ENCODE measurements at regions not wholly inside any gene's neighbourhood (a gene's known extent, or its start where the extent isn't known, plus 50 kb on each side); places are given as distances from the start of the nearest gene placed in this dataset.
A peak's percentile ranks its signal among the peaks of the same experiment; 100 is the strongest.

- Mint-ChIP-seq H3K27ac (no peak overlapping the region), H3K9me3 (peaks cover 6% of the 10 kb centered on the region; the same call in 1 of the 2 replicates), H3K36me3 (no peaks in the 10 kb centered on the region), H3K4me1 (peaks cover 12% of the 10 kb centered on the region), H3K27me3 (ENCODE audit: low read depth) (no peaks in the 10 kb centered on the region), H3K4me3 (no peak overlapping the region)
- CTCF ChIA-PET, result no interaction called here
- TF ChIP-seq GTF2I (CRISPR knock-in tag; conservative IDR thresholded peaks at IDR 0.05) (no peak), TEAD4 (CRISPR knock-in tag; IDR thresholded peaks at IDR 0.05) (no peak), MAX (CRISPR knock-in tag; IDR thresholded peaks at IDR 0.05) (no peak), KAT7 (CRISPR knock-in tag; IDR thresholded peaks at IDR 0.05; ENCODE audit: borderline replicate concordance) (no peak), SMAD4 (CRISPR knock-in tag; IDR thresholded peaks at IDR 0.05) (no peak), OVOL2 (CRISPR knock-in tag; IDR thresholded peaks at IDR 0.05; ENCODE audit: borderline replicate concordance) (no peak), ZNF671 (CRISPR knock-in tag; IDR thresholded peaks at IDR 0.05) (no peak), NFYB (CRISPR knock-in tag; conservative IDR thresholded peaks at IDR 0.05; ENCODE audit: low read depth) (no peak)
- TF ChIP-seq, protein P1, sequence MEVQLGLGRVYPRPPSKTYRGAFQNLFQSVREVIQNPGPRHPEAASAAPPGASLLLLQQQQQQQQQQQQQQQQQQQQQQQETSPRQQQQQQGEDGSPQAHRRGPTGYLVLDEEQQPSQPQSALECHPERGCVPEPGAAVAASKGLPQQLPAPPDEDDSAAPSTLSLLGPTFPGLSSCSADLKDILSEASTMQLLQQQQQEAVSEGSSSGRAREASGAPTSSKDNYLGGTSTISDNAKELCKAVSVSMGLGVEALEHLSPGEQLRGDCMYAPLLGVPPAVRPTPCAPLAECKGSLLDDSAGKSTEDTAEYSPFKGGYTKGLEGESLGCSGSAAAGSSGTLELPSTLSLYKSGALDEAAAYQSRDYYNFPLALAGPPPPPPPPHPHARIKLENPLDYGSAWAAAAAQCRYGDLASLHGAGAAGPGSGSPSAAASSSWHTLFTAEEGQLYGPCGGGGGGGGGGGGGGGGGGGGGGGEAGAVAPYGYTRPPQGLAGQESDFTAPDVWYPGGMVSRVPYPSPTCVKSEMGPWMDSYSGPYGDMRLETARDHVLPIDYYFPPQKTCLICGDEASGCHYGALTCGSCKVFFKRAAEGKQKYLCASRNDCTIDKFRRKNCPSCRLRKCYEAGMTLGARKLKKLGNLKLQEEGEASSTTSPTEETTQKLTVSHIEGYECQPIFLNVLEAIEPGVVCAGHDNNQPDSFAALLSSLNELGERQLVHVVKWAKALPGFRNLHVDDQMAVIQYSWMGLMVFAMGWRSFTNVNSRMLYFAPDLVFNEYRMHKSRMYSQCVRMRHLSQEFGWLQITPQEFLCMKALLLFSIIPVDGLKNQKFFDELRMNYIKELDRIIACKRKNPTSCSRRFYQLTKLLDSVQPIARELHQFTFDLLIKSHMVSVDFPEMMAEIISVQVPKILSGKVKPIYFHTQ (CRISPR knock-in tag; IDR thresholded peaks at IDR 0.05), result no peak
- POLR2A ChIA-PET, result interaction anchor here (0.7 kb wide), 1 partner anchor 414 kb away, joined by 3 read pairs; no protein-coding TSS in a partner anchor
- DNase-seq (ENCODE audit: low spot score) (no peak), ATAC-seq (no peak)
Measured at GRCh38 chr11:90895850-90896249, 673.0 kb upstream of the CHORDC1 start.

DNA sequence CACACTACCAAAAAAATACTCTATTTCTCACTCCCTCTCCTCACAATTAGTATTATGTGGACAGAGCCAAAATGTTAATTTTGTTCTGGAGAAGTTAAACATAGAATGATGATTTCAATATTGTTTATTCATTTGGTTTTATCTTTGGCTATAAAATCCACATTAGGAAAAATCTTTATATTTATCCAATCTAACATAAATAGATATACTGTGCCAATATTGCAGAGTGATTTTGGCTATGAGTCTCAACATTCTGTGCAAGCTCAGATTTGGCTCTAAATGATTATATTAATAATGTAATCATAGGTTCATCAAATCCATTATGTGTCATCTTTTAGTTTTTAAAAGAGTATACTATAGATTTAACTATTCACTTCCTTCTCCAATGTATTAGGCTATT, 667.5 kb upstream of the CHORDC1 start:
- Mint-ChIP-seq H3K36me3 (no peaks in the 10 kb centered on the region), H3K9me3 (no peaks in the 10 kb centered on the region), H3K27me3 (ENCODE audit: low read depth) (no peaks in the 10 kb centered on the region), H3K27ac (no peak overlapping the region), H3K4me1 (0 out of 2 replicates have a peak, but pooled peaks cover 5% of the 10 kb centered on the region), H3K4me3 (no peak overlapping the region)
- DNase-seq (ENCODE audit: low spot score) (no peak), ATAC-seq (no peak)
- ChIA-PET POLR2A (no interaction called here), CTCF (no interaction called here)
- TF ChIP-seq ZNF317 (CRISPR knock-in tag; IDR thresholded peaks at IDR 0.05; ENCODE audit: borderline replicate concordance, low read depth), result no peak

DNA sequence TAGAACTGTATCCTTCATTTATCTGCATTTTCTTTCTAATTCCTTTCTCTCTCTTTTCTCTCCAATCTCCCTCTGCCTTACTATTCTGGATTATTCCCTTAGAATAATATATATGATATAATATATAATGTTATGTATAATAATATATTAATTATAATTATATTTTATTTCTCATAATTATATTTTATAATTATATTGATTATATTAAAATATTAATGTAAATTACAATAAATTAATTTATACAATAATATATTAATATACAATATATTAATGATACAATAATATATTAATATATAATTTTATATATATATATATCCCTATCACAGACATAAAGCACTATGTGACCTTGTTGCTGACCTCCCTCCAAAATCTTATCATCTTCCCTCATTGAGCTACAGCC, 661.3 kb upstream of the CHORDC1 start:
- Mint-ChIP-seq H3K4me3 (no peak overlapping the region), H3K36me3 (no peaks in the 10 kb centered on the region), H3K27ac (no peak overlapping the region), H3K9me3 (no peaks in the 10 kb centered on the region), H3K4me1 (no peaks in the 10 kb centered on the region), H3K27me3 (ENCODE audit: low read depth) (no peaks in the 10 kb centered on the region)
- ATAC-seq, result no peak
- TF ChIP-seq HMGA2 (CRISPR knock-in tag; IDR thresholded peaks at IDR 0.05) (peak; percentile 92; the same call in 1 of the 2 replicates), NFATC4 (CRISPR knock-in tag; IDR thresholded peaks at IDR 0.05) (no peak)
- ChIA-PET CTCF (no interaction called here), POLR2A (no interaction called here)
- no peak for DNase-seq (ENCODE audit: low spot score)

GRCh38 chr11:90874986-90875385, 652.1 kb upstream of the CHORDC1 start:
- DNase-seq (ENCODE audit: low spot score) (no peak), ATAC-seq (no peak)
- ChIA-PET POLR2A (no interaction called here), CTCF (no interaction called here)
- no peaks in the 10 kb centered on the region for H3K4me1 Mint-ChIP-seq
- no peaks in the 10 kb centered on the region for H3K27me3 Mint-ChIP-seq (ENCODE audit: low read depth)
- no peak overlapping the region for H3K27ac Mint-ChIP-seq
- no peaks in the 10 kb centered on the region for H3K36me3 Mint-ChIP-seq
- H3K9me3 Mint-ChIP-seq, result no peaks in the 10 kb centered on the region
- no peak overlapping the region for H3K4me3 Mint-ChIP-seq
- TF ChIP-seq TEAD4 (CRISPR knock-in tag; IDR thresholded peaks at IDR 0.05), result no peak
- no peak for TF ChIP-seq ZNF263 (CRISPR knock-in tag; IDR thresholded peaks at IDR 0.05; ENCODE audit: low read depth)
- no peak for TF ChIP-seq GABPB1 (CRISPR knock-in tag; IDR thresholded peaks at IDR 0.05)
- TF ChIP-seq, protein P2, sequence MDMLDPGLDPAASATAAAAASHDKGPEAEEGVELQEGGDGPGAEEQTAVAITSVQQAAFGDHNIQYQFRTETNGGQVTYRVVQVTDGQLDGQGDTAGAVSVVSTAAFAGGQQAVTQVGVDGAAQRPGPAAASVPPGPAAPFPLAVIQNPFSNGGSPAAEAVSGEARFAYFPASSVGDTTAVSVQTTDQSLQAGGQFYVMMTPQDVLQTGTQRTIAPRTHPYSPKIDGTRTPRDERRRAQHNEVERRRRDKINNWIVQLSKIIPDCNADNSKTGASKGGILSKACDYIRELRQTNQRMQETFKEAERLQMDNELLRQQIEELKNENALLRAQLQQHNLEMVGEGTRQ (CRISPR knock-in tag; IDR thresholded peaks at IDR 0.05), result no peak
- TF ChIP-seq ZNF671 (CRISPR knock-in tag; IDR thresholded peaks at IDR 0.05), result no peak
- TF ChIP-seq, protein P3, sequence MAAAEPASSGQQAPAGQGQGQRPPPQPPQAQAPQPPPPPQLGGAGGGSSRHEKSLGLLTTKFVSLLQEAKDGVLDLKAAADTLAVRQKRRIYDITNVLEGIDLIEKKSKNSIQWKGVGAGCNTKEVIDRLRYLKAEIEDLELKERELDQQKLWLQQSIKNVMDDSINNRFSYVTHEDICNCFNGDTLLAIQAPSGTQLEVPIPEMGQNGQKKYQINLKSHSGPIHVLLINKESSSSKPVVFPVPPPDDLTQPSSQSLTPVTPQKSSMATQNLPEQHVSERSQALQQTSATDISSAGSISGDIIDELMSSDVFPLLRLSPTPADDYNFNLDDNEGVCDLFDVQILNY (CRISPR knock-in tag; IDR thresholded peaks at IDR 0.05), result no peak
- no peak for TF ChIP-seq ZNF396 (CRISPR knock-in tag; IDR thresholded peaks at IDR 0.05; ENCODE audit: borderline replicate concordance)
- TF ChIP-seq NR3C1 (CRISPR knock-in tag; conservative IDR thresholded peaks at IDR 0.05; ENCODE audit: low read depth), result no peak
- TF ChIP-seq PRDM15 (CRISPR knock-in tag; IDR thresholded peaks at IDR 0.05), result no peak
- no peak for TF ChIP-seq FOXP4 (CRISPR knock-in tag; IDR thresholded peaks at IDR 0.05)
- TF ChIP-seq OVOL2 (CRISPR knock-in tag; IDR thresholded peaks at IDR 0.05; ENCODE audit: borderline replicate concordance), result no peak
